MG63 (cell line): ENCODE measurements at regions not wholly inside any gene's neighbourhood (a gene's known extent, or its start where the extent isn't known, plus 50 kb on each side); places are given as distances from the start of the nearest gene placed in this dataset.

Experiments
- DNase-seq: peaks from one replicate; pipeline ENCODE4 v3.0.0-alpha.2; 2020
- H3K27me3 ChIP-seq: fragments of 250-450 bp; sonication (Bioruptor Pico); 2 replicates; pipeline ENCODE4 v1.5.1; 2020; ENCODE audit warnings: mild to moderate bottlenecking, moderate library complexity
- H3K36me3 ChIP-seq: fragments of 250-450 bp; sonication (Bioruptor Pico); 2 replicates; pipeline ENCODE4 v1.5.1; 2020; ENCODE audit warnings: mild to moderate bottlenecking, moderate library complexity
- H3K4me3 ChIP-seq: fragments of 250-450 bp; sonication (Bioruptor Pico); 2 replicates; pipeline ENCODE4 v1.5.1; 2020; ENCODE audit warnings: mild to moderate bottlenecking, moderate library complexity
- H3K9me3 ChIP-seq: fragments of 250-450 bp; sonication (Bioruptor Pico); 2 replicates; pipeline ENCODE4 v1.5.1; 2020; ENCODE audit warnings: mild to moderate bottlenecking, moderate library complexity

GRCh38 chr3:66938338-66938963 is 59.7 kb upstream of the KBTBD8 start:
- Histone ChIP-seq H3K36me3 (no peaks in the 10 kb centered on the region), H3K4me3 (no peak overlapping the region), H3K27me3 (no peaks in the 10 kb centered on the region), H3K9me3 (no peaks in the 10 kb centered on the region)
- DNase-seq: peak; percentile 1

GRCh38 chr3:66948041-66948440 is 50.1 kb upstream of the KBTBD8 start:
- no peaks in the 10 kb centered on the region for H3K27me3 ChIP-seq
- H3K4me3 ChIP-seq: no peak overlapping the region
- no peaks in the 10 kb centered on the region for H3K36me3 ChIP-seq
- no peak for DNase-seq
- no peaks in the 10 kb centered on the region for H3K9me3 ChIP-seq
